PC-9 (cell line): ENCODE measurements at regions not wholly inside any gene's neighbourhood (a gene's known extent, or its start where the extent isn't known, plus 50 kb on each side); places are given as distances from the start of the nearest gene placed in this dataset.

Experiments used
- CTCF ChIP-seq: fragments of 200-600 bp; sonication (generic); conservative IDR thresholded peaks from 2 replicates; pipeline ENCODE4 v1.6.1; 2017; ENCODE audit warnings: mixed run types, antibody characterized with exemption, mild to moderate bottlenecking, moderate library complexity
- EZH2 ChIP-seq: fragments of 200-600 bp; sonication (generic); IDR thresholded peaks from 2 replicates; pipeline ENCODE4 v1.8.0; 2017; ENCODE audit warnings: antibody characterized with exemption, low read depth

GRCh38 chr14:76951166-76951565 lies 77.3 kb downstream of the IRF2BPL start:
- TF ChIP-seq CTCF, result no peak
- no peak for TF ChIP-seq EZH2
